K562 (cell line): ENCODE measurements at regions not wholly inside any gene's neighbourhood (a gene's known extent, or its start where the extent isn't known, plus 50 kb on each side); places are given as distances from the start of the nearest gene placed in this dataset.

Experiments used
- ARID2 ChIP-seq: fragments of 450-650 bp; IDR thresholded peaks from 2 replicates; pipeline ENCODE4 v1.6.1; 2017; ENCODE audit warnings: antibody characterized with exemption, mild to moderate bottlenecking
- ATF1 ChIP-seq, 2 experiments: fragments of 450-650 bp in 1 of 2; IDR thresholded peaks; 2 replicates each; pipeline ENCODE4 v1.6.1; 2016; ENCODE audit warnings: missing compliant biosample characterization in 1 of 2, missing genetic modification characterization in 1 of 2
- CCNT2 ChIP-seq: IDR thresholded peaks from 2 replicates; pipeline ENCODE4 v1.6.1; 2011; ENCODE audit warnings: borderline replicate concordance, low read depth, mild to moderate bottlenecking, moderate library complexity, mixed read lengths, low read length; ENCODE audit not compliant: insufficient read length; ENCODE audit errors: extremely low read depth
- ETV6 ChIP-seq, 3 experiments: fragments of 150-350 bp in 1 of 3; sonication (generic) in 1 of 3; formaldehyde crosslinking in 1 of 3; IDR thresholded peaks; 2 replicates each; pipeline versions ENCODE4 v1.6.1 to v1.8.0; 2014 to 2022; ENCODE audit warnings: borderline replicate concordance in 2 of 3, low read depth in 2 of 3, antibody characterized with exemption in 1 of 3, low read length in 1 of 3, mild to moderate bottlenecking in 1 of 3, missing genetic modification reagents in 1 of 3
- GABPA ChIP-seq: fragments of 200-800 bp; sonication (Bioruptor generic); conservative IDR thresholded peaks from 2 replicates; pipeline ENCODE4 v1.6.1; 2016; ENCODE audit warnings: low read depth, missing genetic modification characterization, missing compliant biosample characterization
- IFI16 ChIP-seq: fragments of 250-450 bp; sonication (Bioruptor Pico); IDR thresholded peaks from 2 replicates; pipeline ENCODE4 v2.1.2; 2022; ENCODE audit warnings: mild to moderate bottlenecking, inconsistent platforms
- SMAD4 ChIP-seq: fragments of 250-450 bp; sonication (Bioruptor Pico); conservative IDR thresholded peaks from 2 replicates; pipeline ENCODE4 v1.8.0; 2021; ENCODE audit warnings: inconsistent platforms, mild to moderate bottlenecking, moderate library complexity
- ZNF217 ChIP-seq: sonication (generic); formaldehyde crosslinking; IDR thresholded peaks from 2 replicates; pipeline ENCODE4 v1.8.0; 2022; ENCODE audit warnings: mild to moderate bottlenecking, missing genetic modification reagents
- TF ChIP-seq, protein P1 (sequence below), 2 experiments: IDR thresholded peaks in 1 of 2; conservative IDR thresholded peaks in 1 of 2; 2 replicates each; pipeline ENCODE4 v1.6.1; 2016; ENCODE audit warnings: low read depth in 2 of 2, mild to moderate bottlenecking in 1 of 2, missing compliant biosample characterization in 1 of 2, missing genetic modification characterization in 1 of 2, moderate library complexity in 1 of 2
- TF ChIP-seq, protein P2 (sequence below): sonication (generic); formaldehyde crosslinking; IDR thresholded peaks from 2 replicates; pipeline ENCODE4 v1.8.1; 2023; ENCODE audit warnings: mild to moderate bottlenecking, missing genetic modification reagents
- TF ChIP-seq, protein P3 (sequence below): sonication (generic); formaldehyde crosslinking; IDR thresholded peaks from 2 replicates; pipeline ENCODE4 v1.8.0; 2023; ENCODE audit warnings: missing genetic modification reagents, mild to moderate bottlenecking, borderline replicate concordance
- TF ChIP-seq, protein P4 (sequence below): sonication (generic); formaldehyde crosslinking; IDR thresholded peaks from 2 replicates; pipeline ENCODE4 v1.9.0; 2022; ENCODE audit warnings: mild to moderate bottlenecking, missing genetic modification reagents

DNA sequence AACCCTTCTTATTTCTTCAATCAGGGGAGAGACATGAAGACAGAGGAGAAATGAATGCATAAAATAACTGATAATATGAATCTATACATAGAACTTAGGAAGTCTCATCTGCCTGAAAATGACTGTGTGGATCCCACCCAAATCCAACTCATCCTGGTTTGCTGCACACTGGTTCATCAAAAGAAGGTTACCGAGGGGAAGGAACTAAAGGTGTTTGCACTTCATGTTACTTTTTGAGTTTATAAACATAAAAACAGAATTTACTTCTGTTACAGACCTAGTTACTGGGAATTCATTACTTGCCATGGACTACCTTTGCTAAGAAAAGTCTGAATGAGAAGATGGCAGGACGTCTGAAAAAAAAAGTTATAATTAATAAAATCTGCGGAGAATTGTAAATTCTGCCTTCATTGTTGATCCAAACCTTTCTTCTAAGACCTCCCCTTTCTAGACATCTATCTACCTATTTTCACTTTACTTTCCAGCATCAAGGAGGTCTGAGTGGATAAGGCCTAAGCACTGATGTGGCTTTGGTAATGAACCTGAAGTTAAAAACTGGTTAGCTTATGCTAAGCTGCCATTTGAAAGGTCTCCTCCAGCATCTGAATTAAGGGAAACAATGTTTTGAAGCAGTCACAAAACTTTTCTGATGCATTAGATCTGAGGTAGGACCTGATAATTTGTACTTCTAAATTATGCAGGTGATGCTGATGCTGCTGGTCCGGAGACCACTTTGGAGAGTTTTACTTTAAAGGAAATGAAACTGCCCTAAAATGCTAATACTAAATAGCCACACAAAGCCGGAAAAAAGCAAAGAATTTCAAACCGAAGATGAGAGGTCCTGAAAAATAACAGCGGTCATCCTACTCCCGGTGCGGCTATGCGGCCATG, 84.0 kb downstream of the HFE start (continued):
- TF ChIP-seq, protein P1, sequence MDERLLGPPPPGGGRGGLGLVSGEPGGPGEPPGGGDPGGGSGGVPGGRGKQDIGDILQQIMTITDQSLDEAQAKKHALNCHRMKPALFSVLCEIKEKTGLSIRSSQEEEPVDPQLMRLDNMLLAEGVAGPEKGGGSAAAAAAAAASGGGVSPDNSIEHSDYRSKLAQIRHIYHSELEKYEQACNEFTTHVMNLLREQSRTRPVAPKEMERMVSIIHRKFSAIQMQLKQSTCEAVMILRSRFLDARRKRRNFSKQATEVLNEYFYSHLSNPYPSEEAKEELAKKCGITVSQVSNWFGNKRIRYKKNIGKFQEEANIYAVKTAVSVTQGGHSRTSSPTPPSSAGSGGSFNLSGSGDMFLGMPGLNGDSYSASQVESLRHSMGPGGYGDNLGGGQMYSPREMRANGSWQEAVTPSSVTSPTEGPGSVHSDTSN (CRISPR knock-in tag; IDR thresholded peaks at IDR 0.05; ENCODE audit: low read depth): no peak
- TF ChIP-seq, protein P1 (tag; conservative IDR thresholded peaks at IDR 0.05; ENCODE audit: low read depth): no peak
- no peak for TF ChIP-seq CCNT2
- no peak for TF ChIP-seq ATF1 (CRISPR knock-in tag; IDR thresholded peaks at IDR 0.05)
- TF ChIP-seq ATF1 (tag; IDR thresholded peaks at IDR 0.05): no peak
- TF ChIP-seq, protein P2, sequence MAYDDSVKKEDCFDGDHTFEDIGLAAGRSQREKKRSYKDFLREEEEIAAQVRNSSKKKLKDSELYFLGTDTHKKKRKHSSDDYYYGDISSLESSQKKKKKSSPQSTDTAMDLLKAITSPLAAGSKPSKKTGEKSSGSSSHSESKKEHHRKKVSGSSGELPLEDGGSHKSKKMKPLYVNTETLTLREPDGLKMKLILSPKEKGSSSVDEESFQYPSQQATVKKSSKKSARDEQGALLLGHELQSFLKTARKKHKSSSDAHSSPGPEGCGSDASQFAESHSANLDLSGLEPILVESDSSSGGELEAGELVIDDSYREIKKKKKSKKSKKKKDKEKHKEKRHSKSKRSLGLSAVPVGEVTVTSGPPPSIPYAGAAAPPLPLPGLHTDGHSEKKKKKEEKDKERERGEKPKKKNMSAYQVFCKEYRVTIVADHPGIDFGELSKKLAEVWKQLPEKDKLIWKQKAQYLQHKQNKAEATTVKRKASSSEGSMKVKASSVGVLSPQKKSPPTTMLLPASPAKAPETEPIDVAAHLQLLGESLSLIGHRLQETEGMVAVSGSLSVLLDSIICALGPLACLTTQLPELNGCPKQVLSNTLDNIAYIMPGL: no peak
- TF ChIP-seq ZNF217 (CRISPR knock-in tag): no peak
- TF ChIP-seq ARID2: no peak
- TF ChIP-seq GABPA (tag): no peak
- no peak for TF ChIP-seq SMAD4 (CRISPR knock-in tag)
- TF ChIP-seq, protein P3, sequence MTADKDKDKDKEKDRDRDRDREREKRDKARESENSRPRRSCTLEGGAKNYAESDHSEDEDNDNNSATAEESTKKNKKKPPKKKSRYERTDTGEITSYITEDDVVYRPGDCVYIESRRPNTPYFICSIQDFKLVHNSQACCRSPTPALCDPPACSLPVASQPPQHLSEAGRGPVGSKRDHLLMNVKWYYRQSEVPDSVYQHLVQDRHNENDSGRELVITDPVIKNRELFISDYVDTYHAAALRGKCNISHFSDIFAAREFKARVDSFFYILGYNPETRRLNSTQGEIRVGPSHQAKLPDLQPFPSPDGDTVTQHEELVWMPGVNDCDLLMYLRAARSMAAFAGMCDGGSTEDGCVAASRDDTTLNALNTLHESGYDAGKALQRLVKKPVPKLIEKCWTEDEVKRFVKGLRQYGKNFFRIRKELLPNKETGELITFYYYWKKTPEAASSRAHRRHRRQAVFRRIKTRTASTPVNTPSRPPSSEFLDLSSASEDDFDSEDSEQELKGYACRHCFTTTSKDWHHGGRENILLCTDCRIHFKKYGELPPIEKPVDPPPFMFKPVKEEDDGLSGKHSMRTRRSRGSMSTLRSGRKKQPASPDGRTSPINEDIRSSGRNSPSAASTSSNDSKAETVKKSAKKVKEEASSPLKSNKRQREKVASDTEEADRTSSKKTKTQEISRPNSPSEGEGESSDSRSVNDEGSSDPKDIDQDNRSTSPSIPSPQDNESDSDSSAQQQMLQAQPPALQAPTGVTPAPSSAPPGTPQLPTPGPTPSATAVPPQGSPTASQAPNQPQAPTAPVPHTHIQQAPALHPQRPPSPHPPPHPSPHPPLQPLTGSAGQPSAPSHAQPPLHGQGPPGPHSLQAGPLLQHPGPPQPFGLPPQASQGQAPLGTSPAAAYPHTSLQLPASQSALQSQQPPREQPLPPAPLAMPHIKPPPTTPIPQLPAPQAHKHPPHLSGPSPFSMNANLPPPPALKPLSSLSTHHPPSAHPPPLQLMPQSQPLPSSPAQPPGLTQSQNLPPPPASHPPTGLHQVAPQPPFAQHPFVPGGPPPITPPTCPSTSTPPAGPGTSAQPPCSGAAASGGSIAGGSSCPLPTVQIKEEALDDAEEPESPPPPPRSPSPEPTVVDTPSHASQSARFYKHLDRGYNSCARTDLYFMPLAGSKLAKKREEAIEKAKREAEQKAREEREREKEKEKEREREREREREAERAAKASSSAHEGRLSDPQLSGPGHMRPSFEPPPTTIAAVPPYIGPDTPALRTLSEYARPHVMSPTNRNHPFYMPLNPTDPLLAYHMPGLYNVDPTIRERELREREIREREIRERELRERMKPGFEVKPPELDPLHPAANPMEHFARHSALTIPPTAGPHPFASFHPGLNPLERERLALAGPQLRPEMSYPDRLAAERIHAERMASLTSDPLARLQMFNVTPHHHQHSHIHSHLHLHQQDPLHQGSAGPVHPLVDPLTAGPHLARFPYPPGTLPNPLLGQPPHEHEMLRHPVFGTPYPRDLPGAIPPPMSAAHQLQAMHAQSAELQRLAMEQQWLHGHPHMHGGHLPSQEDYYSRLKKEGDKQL (CRISPR knock-in tag): no peak
- TF ChIP-seq, protein P4, sequence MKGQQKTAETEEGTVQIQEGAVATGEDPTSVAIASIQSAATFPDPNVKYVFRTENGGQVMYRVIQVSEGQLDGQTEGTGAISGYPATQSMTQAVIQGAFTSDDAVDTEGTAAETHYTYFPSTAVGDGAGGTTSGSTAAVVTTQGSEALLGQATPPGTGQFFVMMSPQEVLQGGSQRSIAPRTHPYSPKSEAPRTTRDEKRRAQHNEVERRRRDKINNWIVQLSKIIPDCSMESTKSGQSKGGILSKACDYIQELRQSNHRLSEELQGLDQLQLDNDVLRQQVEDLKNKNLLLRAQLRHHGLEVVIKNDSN (CRISPR knock-in tag): no peak
- TF ChIP-seq ETV6 (IDR thresholded peaks at IDR 0.05; ENCODE audit: borderline replicate concordance in 1 of 2, low read depth in 2 of 2, low read length in 1 of 2): no peak
- TF ChIP-seq ETV6 (CRISPR knock-in tag; IDR thresholded peaks at IDR 0.05; ENCODE audit: borderline replicate concordance): no peak
- TF ChIP-seq IFI16 (CRISPR knock-in tag): no peak
